ENCODE measurements at regions not wholly inside any gene's neighbourhood (a gene's known extent, or its start where the extent isn't known, plus 50 kb on each side); places are given as distances from the start of the nearest gene placed in this dataset. TPM values are rescaled to one million over a fixed set of nuclear protein-coding genes. Genes with fewer than 3 reads are reported as not detected.

DNA sequence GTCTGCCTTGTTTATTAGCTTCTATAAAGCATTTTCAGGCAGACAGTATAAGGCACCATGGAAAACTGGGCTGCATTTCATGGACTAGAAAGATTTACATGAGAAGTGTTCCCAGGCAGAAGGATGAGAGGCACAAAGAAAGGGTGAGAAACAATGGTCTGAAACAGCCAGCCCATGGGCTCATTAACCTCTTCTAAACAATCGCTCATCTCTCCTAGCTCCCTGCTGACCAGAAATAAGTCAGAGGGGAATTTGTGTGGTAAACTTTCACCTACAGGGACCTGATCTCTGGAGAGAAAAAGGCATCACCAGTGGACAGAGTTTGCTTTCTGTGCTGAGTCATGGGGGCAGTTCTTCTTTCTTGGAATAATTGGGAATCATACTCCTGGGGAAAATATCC, 51.8 kb upstream of the KIRREL3 start (continued):
- TF ChIP-seq CHD2 (IDR thresholded peaks at IDR 0.05; ENCODE audit: borderline replicate concordance, low read depth, low read length): no peak

Small RNA genes lying in the stretch of these regions (small RNA-seq; reads per million reads assigned to genes)
- not detected for gene RN7SKP279

Data from GM12878 (cell line).